ENCODE measurements at regions not wholly inside any gene's neighbourhood (a gene's known extent, or its start where the extent isn't known, plus 50 kb on each side); places are given as distances from the start of the nearest gene placed in this dataset. TPM values are rescaled to one million over a fixed set of nuclear protein-coding genes. Genes with fewer than 3 reads are reported as not detected.

Small RNA genes lying in the stretch of these regions (small RNA-seq; reads per million reads assigned to genes)
- not detected for gene AL355298.1

All from skeletal muscle satellite cell (primary cell).